ENCODE measurements at regions not wholly inside any gene's neighbourhood (a gene's known extent, or its start where the extent isn't known, plus 50 kb on each side); places are given as distances from the start of the nearest gene placed in this dataset.

DNA sequence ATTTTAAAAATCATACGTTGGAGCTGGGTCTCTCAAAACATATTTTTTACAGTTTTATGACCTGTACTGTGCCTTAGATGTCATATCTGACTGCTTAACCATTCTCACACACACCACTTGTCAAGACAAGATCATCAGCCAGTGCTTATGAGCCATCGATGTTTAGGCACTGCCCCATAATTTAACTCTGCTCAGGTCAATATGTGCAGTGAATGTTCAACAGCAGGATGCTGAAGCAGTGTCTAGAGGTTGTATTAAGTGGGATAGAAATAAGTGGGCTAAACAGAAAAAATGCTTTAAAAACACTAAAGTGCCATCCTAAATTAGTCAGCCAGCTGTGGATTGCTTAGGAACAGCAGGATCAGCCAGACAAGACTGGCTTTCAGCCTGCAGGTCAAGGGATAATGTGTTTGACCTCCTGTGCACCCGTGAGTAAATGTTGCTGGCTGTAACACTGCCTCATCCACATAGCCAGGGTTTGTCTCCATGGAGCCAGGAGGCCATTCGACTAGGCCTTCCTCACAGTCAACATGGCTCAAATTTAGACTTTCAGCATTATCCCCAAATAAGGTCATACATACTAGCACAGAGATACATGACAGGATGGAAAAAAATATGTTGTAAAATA lies 139.0 kb upstream of the NXPH2 start:
- H3K27ac ChIP-seq (ENCODE audit: low read length): peak overlapping the region; percentile 51
- H2AFZ ChIP-seq (ENCODE audit: low read depth, low read length): no peak overlapping the region

DNA sequence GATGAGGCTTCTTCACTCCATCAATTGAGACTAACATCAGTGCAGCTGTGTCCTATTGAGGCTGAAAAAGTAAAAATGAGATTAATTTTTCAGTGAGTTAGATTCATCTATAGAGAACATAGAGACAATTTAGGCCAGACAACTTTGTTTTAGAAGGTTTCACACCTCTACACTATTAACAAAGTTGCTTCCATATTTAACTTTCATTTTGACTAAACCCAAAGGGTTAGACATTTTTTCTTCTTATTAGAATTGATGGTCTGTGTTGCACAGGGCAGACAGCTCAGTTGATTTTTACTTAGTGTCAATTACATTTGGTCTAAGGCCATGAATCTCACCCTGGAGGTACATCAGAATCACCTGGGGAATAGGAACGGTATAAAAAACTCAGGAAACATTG lies 130.2 kb upstream of the NXPH2 start:
- Histone ChIP-seq H3K79me2 (replicated peaks; ENCODE audit: insufficient read depth, low read length) (no peaks in the 10 kb centered on the region), H3K4me3 (ENCODE audit: low read length) (no peak overlapping the region), H3K27ac (ENCODE audit: low read length) (no peak overlapping the region), H4K20me1 (ENCODE audit: insufficient read depth) (no peaks in the 10 kb centered on the region), H3K4me2 (ENCODE audit: low read length) (no peak overlapping the region), H2AFZ (ENCODE audit: low read depth, low read length) (no peak overlapping the region), H3K9me2 (ENCODE audit: insufficient read depth, low read length) (no peaks in the 10 kb centered on the region), H3F3A (ENCODE audit: insufficient read depth, low read length, poor library complexity, severe bottlenecking) (no peaks in the 10 kb centered on the region), H3K9ac (ENCODE audit: low read length) (no peak overlapping the region), H3K27me3 (ENCODE audit: insufficient read depth, low read depth, low read length) (no peaks in the 10 kb centered on the region), H3K9me3 (ENCODE audit: low read length) (no peaks in the 10 kb centered on the region), H3K36me3 (ENCODE audit: insufficient read depth, low read length) (no peaks in the 10 kb centered on the region)
- TF ChIP-seq POLR2AphosphoS5 (IDR thresholded peaks at IDR 0.05) (no peak), MXI1 (conservative IDR thresholded peaks at IDR 0.05; ENCODE audit: poor library complexity, severe bottlenecking) (no peak), EZH2 (IDR thresholded peaks at IDR 0.05; ENCODE audit: borderline replicate concordance, insufficient read depth, low read length, poor library complexity, severe bottlenecking) (no peak), SMC3 (conservative IDR thresholded peaks at IDR 0.05; ENCODE audit: poor library complexity) (no peak), EP300 (conservative IDR thresholded peaks at IDR 0.05; ENCODE audit: poor library complexity, severe bottlenecking) (no peak), RAD21 (conservative IDR thresholded peaks at IDR 0.05) (no peak), TAF1 (IDR thresholded peaks at IDR 0.05; ENCODE audit: low read depth) (no peak)
- TF ChIP-seq, protein P1, sequence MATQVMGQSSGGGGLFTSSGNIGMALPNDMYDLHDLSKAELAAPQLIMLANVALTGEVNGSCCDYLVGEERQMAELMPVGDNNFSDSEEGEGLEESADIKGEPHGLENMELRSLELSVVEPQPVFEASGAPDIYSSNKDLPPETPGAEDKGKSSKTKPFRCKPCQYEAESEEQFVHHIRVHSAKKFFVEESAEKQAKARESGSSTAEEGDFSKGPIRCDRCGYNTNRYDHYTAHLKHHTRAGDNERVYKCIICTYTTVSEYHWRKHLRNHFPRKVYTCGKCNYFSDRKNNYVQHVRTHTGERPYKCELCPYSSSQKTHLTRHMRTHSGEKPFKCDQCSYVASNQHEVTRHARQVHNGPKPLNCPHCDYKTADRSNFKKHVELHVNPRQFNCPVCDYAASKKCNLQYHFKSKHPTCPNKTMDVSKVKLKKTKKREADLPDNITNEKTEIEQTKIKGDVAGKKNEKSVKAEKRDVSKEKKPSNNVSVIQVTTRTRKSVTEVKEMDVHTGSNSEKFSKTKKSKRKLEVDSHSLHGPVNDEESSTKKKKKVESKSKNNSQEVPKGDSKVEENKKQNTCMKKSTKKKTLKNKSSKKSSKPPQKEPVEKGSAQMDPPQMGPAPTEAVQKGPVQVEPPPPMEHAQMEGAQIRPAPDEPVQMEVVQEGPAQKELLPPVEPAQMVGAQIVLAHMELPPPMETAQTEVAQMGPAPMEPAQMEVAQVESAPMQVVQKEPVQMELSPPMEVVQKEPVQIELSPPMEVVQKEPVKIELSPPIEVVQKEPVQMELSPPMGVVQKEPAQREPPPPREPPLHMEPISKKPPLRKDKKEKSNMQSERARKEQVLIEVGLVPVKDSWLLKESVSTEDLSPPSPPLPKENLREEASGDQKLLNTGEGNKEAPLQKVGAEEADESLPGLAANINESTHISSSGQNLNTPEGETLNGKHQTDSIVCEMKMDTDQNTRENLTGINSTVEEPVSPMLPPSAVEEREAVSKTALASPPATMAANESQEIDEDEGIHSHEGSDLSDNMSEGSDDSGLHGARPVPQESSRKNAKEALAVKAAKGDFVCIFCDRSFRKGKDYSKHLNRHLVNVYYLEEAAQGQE (IDR thresholded peaks at IDR 0.05; ENCODE audit: borderline replicate concordance): no peak
- TF ChIP-seq, protein P2, sequence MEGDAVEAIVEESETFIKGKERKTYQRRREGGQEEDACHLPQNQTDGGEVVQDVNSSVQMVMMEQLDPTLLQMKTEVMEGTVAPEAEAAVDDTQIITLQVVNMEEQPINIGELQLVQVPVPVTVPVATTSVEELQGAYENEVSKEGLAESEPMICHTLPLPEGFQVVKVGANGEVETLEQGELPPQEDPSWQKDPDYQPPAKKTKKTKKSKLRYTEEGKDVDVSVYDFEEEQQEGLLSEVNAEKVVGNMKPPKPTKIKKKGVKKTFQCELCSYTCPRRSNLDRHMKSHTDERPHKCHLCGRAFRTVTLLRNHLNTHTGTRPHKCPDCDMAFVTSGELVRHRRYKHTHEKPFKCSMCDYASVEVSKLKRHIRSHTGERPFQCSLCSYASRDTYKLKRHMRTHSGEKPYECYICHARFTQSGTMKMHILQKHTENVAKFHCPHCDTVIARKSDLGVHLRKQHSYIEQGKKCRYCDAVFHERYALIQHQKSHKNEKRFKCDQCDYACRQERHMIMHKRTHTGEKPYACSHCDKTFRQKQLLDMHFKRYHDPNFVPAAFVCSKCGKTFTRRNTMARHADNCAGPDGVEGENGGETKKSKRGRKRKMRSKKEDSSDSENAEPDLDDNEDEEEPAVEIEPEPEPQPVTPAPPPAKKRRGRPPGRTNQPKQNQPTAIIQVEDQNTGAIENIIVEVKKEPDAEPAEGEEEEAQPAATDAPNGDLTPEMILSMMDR (IDR thresholded peaks at IDR 0.05; ENCODE audit: poor library complexity, severe bottlenecking): no peak

More for the DNA sequence above, 139.0 kb upstream of the NXPH2 start:
- Histone ChIP-seq H3K9ac (ENCODE audit: low read length) (no peak overlapping the region), H4K20me1 (ENCODE audit: insufficient read depth) (no peaks in the 10 kb centered on the region), H3K9me2 (ENCODE audit: insufficient read depth, low read length) (no peaks in the 10 kb centered on the region), H3K4me2 (ENCODE audit: low read length) (no peak overlapping the region), H3K27me3 (ENCODE audit: insufficient read depth, low read depth, low read length) (no peaks in the 10 kb centered on the region), H3K79me2 (replicated peaks; ENCODE audit: insufficient read depth, low read length) (no peaks in the 10 kb centered on the region), H3K4me3 (ENCODE audit: low read length) (no peak overlapping the region), H3K9me3 (ENCODE audit: low read length) (no peaks in the 10 kb centered on the region), H3F3A (ENCODE audit: insufficient read depth, low read length, poor library complexity, severe bottlenecking) (no peaks in the 10 kb centered on the region), H3K36me3 (ENCODE audit: insufficient read depth, low read length) (no peaks in the 10 kb centered on the region)
- peak; percentile 83 for TF ChIP-seq POLR2AphosphoS5 (IDR thresholded peaks at IDR 0.05)
- TF ChIP-seq EP300 (conservative IDR thresholded peaks at IDR 0.05; ENCODE audit: poor library complexity, severe bottlenecking): peak; percentile 43
- TF ChIP-seq, protein P2 (IDR thresholded peaks at IDR 0.05; ENCODE audit: poor library complexity, severe bottlenecking): no peak
- TF ChIP-seq, protein P1 (IDR thresholded peaks at IDR 0.05; ENCODE audit: borderline replicate concordance): peak; percentile 19
- TF ChIP-seq SMC3 (conservative IDR thresholded peaks at IDR 0.05; ENCODE audit: poor library complexity): no peak
- TF ChIP-seq RAD21 (conservative IDR thresholded peaks at IDR 0.05): no peak
- no peak for TF ChIP-seq MXI1 (conservative IDR thresholded peaks at IDR 0.05; ENCODE audit: poor library complexity, severe bottlenecking)
- TF ChIP-seq TAF1 (IDR thresholded peaks at IDR 0.05; ENCODE audit: low read depth): no peak
